Gastrocnemius medialis (tissue), 4 donors: ENCODE measurements at regions not wholly inside any gene's neighbourhood (a gene's known extent, or its start where the extent isn't known, plus 50 kb on each side); places are given as distances from the start of the nearest gene placed in this dataset.
"Not testable (repeated sequence)": the region's sequence is repeated elsewhere in the genome, so short reads cannot be mapped to it uniquely, and the experiment has no call there.

Experiments
- POLR2A ChIP-seq, 2 donors: fragments of 450-650 bp; IDR thresholded peaks; one replicate each; pipeline ENCODE4 v1.6.1; 2017; ENCODE audit warnings: antibody characterized with exemption in 2 of 2, mild to moderate bottlenecking in 2 of 2, moderate library complexity in 2 of 2
- TF ChIP-seq, protein P1 (sequence below), 5 experiments: fragments of 450-650 bp in 3 of 5; fragments of 200-600 bp in 2 of 5; sonication (generic) in 2 of 5; IDR thresholded peaks in 4 of 5; conservative IDR thresholded peaks in 1 of 5; 1 replicate in 4 of 5; 2 replicates in 1 of 5; pipeline ENCODE4 v1.5.1; 2016 to 2019; ENCODE audit warnings: antibody characterized with exemption in 5 of 5, mild to moderate bottlenecking in 3 of 5, moderate library complexity in 3 of 5

DNA sequence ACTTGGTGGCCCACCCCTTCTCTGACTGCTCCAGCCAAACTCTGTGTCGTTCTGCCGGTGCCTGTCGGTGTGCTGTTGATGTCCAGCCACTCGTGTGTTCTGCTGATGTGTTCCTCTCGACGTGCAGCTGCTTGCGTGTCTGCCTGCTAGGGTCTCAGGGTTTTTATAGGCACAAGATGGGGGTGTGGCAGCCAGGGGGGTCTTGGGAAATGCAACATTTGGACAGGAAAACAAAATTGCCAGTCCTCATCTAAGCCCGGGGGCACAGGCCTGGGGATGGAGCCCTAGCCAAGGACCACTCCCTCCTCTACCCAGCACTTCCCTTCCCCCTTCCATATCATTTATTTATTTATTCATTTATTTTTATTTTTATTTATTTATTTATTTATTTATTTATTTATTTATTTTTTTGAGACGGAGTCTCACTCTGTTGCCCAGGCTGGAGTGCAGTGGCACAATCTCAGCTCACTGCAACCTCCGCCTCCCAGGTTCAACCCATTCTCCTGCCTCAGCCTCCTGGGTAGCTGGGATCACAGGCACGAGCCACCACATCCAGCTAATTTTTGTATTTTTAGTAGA, 165.8 kb upstream of the COPS8 start:
- TF ChIP-seq, protein P1, sequence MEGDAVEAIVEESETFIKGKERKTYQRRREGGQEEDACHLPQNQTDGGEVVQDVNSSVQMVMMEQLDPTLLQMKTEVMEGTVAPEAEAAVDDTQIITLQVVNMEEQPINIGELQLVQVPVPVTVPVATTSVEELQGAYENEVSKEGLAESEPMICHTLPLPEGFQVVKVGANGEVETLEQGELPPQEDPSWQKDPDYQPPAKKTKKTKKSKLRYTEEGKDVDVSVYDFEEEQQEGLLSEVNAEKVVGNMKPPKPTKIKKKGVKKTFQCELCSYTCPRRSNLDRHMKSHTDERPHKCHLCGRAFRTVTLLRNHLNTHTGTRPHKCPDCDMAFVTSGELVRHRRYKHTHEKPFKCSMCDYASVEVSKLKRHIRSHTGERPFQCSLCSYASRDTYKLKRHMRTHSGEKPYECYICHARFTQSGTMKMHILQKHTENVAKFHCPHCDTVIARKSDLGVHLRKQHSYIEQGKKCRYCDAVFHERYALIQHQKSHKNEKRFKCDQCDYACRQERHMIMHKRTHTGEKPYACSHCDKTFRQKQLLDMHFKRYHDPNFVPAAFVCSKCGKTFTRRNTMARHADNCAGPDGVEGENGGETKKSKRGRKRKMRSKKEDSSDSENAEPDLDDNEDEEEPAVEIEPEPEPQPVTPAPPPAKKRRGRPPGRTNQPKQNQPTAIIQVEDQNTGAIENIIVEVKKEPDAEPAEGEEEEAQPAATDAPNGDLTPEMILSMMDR (IDR thresholded peaks at IDR 0.05 in 4 of 5, conservative IDR thresholded peaks at IDR 0.05 in 1 of 5) = not testable (repeated sequence)
- TF ChIP-seq POLR2A (IDR thresholded peaks at IDR 0.05) = not testable (repeated sequence)
